ENCODE measurements at regions not wholly inside any gene's neighbourhood (a gene's known extent, or its start where the extent isn't known, plus 50 kb on each side); places are given as distances from the start of the nearest gene placed in this dataset.

GRCh38 chr18:75915941-75916623 is 488.6 kb upstream of the SMIM21 start:
- Histone ChIP-seq H3K4me1 (replicated peaks in 1 of 2) (no peaks in the 10 kb centered on the region), H3K9me3 (replicated peaks in 1 of 3) (no peaks in the 10 kb centered on the region), H3K4me3 (peak overlapping the region in 1 of 4 donors; percentile 26), H3K27me3 (peaks cover 5% of the 10 kb centered on the region), H3K27ac (no peak overlapping the region), H3K36me3 (replicated peaks in 1 of 2) (no peaks in the 10 kb centered on the region)
- intact Hi-C loops (cut with DNase I) = no loop called here
- no peak for TF ChIP-seq POLR2A (IDR thresholded peaks at IDR 0.05)
- TF ChIP-seq CTCF (IDR thresholded peaks at IDR 0.05) = no peak
- DNase-seq = peak in 2 of 7 donors; percentile 42 to 60
- 3 to 8% (median 6%) methylated on average over 13 to 77 of the region's 77 CpGs for WGBS, 4 donors

- 36 to 84% (median 57%) methylated on average over 1 to 2 of the region's 2 CpGs for WGBS, 4 donors
- no peaks in the 10 kb centered on the region for H3K36me3 ChIP-seq (replicated peaks in 1 of 2)
- TF ChIP-seq POLR2A (IDR thresholded peaks at IDR 0.05) = no peak
- TF ChIP-seq CTCF (IDR thresholded peaks at IDR 0.05) = no peak
- H3K27ac ChIP-seq = no peak overlapping the region
- no peak for DNase-seq
- intact Hi-C loops (cut with DNase I) = no loop called here
- no peaks in the 10 kb centered on the region for H3K9me3 ChIP-seq (replicated peaks in 1 of 3)
- no peaks in the 10 kb centered on the region for H3K4me1 ChIP-seq (replicated peaks in 1 of 2)
- no peak overlapping the region for H3K4me3 ChIP-seq
- peaks cover 5% of the 10 kb centered on the region for H3K27me3 ChIP-seq
Observed at GRCh38 chr18:75912829-75913228, 485.3 kb upstream of the SMIM21 start.

DNA sequence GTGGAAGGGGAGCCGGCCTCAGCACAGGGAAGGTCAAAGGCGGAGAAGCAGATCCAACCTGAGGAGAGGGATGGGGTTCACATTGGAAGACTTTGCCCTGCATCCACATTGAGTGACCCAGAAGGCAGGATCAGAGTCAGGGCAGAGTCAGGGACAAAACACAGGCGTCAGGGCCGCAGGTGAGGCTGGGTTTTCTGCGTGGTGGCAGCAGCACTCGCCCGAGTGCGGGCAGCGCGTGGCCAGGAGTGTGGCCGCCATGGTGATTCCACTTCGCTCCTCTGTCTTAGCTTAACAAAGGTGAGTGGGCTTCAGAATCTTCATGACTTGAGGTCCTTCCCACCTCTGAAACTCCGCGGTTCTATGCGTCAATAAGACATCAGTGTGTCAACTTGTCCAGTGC is 476.9 kb upstream of the SMIM21 start:
- TF ChIP-seq CTCF (IDR thresholded peaks at IDR 0.05) = no peak
- no peak for TF ChIP-seq POLR2A (IDR thresholded peaks at IDR 0.05)
- Histone ChIP-seq H3K9me3 (replicated peaks in 1 of 3) (no peaks in the 10 kb centered on the region), H3K36me3 (replicated peaks in 1 of 2) (no peaks in the 10 kb centered on the region), H3K4me3 (no peak overlapping the region), H3K27me3 (no peaks in the 10 kb centered on the region), H3K4me1 (replicated peaks in 1 of 2) (no peaks in the 10 kb centered on the region), H3K27ac (no peak overlapping the region)
- WGBS, 4 donors = 93 to 95% (median 94%) methylated on average over 15 of the region's 15 CpGs
- intact Hi-C loops (cut with DNase I) = no loop called here
- DNase-seq = no peak

DNA sequence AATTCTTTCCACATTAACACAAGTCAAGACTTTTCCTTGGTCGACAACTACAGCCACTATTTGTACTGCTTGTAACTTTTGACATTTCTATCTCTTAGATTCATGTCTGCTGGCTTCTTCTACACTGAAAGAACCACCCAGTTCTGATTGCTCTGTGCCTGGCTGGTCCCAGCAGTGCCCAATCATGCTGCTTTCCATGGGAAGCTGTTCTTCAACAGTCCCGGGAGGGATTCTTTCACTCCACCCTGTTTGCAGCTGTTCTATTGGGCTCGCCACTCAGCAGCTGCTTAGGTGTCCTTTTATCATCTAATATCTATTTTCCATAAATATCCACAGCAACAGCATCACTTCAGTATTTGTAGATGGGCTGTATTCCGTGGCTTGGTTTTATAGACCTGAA is 471.1 kb upstream of the SMIM21 start:
- Histone ChIP-seq H3K36me3 (replicated peaks in 1 of 2) (no peaks in the 10 kb centered on the region), H3K27me3 (no peaks in the 10 kb centered on the region), H3K27ac (no peak overlapping the region), H3K4me1 (replicated peaks in 1 of 2) (no peaks in the 10 kb centered on the region), H3K9me3 (replicated peaks in 1 of 3) (no peaks in the 10 kb centered on the region), H3K4me3 (no peak overlapping the region)
- no peak for DNase-seq
- TF ChIP-seq CTCF (IDR thresholded peaks at IDR 0.05) = no peak
- TF ChIP-seq POLR2A (IDR thresholded peaks at IDR 0.05) = no peak
- intact Hi-C loops (cut with DNase I) = no loop called here
- 59 to 70% (median 67%) methylated on average over 4 of the region's 4 CpGs for WGBS, 4 donors

Data from adrenal gland (tissue), 9 donors.